NCI-H1092 (cell line): ENCODE measurements at regions not wholly inside any gene's neighbourhood (a gene's known extent, or its start where the extent isn't known, plus 50 kb on each side); places are given as distances from the start of the nearest gene placed in this dataset.
"Not testable (repeated sequence)": the region's sequence is repeated elsewhere in the genome, so short reads cannot be mapped to it uniquely, and the experiment has no call there.

Experiments
- DNase-seq: peaks from one replicate; lab custom pipeline; 2025; lab: John Stamatoyannopoulos, UW

DNA sequence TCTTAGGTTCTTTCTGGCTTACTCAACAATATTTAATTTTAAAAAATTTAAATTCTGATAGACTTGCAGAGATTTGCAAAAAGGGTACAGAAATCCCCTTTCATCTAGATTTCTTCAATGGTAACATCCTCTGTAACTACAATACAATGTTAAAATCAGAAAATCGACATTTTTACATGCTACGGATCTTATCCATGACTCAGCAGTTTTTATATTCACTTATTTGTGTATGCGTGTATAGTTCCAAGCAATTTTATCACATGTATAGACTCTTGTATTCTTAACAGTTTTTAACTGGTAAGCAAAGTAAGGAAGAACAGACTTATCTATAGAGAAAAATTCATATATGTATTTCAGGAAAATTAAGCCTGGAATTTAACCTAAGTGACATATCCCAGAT is 256.1 kb upstream of the MEX3C start:
- no peak for DNase-seq

DNA sequence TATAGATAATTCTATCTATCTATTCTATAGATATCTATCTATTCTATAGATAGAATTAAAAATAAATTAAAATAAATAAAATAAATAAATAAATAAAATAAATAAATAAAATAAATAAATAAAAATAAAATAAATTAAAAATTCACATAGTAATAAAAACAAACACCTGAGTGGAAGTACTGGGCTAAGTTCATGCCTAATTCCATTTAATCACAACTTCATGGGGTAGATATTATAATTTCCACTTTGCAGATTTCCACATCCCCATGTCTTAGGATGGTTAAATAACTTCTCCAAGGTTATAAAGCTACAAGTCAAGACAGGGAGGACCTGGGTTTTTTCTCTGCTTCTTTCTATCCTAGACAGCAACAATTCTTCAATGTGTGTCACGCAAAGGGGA is 261.4 kb upstream of the MEX3C start:
- DNase-seq, result no peak

DNA sequence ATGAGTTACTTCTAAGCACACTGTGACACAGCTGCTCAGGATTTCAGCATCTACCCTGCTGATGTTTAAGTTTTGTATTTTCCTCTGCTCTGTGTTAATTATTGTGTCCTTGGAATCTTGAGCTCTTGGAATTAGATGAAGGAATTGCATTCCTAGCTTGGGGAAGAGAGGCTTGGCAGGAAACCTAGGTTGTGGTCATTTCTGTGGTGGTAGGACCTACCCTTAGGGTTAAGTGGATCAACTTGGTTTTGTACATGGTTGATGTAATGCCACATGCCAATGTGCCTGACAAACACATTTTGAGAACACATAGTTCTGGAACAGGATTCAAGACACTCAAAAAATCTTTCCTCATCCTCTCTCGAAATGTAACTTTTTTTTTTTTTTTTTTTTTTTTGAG is 264.5 kb upstream of the MEX3C start:
- no peak for DNase-seq

DNA sequence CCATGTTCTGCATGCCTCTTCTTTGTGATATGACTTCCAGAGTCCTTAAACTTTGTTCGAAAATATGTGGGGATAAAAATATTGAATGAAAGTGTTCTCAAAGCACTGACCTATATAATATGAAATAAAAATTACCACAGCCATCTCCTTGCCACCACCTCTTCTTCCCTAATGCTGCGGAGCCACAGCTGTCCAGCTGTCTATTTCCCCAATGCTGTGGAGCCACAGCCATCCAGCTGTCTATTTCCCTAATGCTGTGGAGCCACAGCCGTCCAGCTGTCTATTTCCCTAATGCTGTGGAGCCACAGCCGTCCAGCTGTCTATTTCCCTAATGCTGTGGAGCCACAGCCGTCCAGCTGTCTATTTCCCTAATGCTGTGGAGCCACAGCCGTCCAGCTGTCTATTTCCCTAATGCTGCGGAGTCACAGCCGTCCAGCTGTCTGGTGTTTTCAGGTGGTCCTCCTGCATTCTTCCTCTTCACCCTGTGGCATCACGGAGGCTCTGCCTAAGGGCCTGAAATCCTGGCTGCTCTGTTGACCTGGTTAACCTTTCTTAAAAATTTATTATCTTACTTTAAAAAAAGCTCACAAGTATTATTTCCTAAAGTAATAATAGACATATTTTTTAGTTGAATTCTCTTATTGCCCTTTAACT is 266.1 kb upstream of the MEX3C start:
- no peak for DNase-seq

DNA sequence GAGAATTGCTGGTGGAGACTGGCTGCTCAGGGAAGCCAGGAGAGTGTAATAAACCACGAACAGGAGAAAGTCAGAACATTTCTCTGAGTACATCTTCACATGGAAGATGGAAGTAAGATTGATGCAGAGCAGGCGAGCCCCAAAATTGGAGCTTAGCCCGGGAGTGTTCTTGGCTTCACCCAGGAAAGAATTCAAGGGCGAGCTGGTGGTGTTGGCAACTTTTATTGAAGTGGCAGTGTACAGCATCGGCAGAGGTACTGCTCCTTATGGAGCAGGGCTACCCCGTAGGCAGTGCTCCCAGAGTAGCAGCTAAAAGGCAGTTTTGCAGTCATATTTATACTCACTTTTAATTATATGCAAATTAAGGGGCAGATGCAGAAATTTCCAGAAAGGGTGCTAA is 281.4 kb upstream of the MEX3C start:
- no peak for DNase-seq

DNA sequence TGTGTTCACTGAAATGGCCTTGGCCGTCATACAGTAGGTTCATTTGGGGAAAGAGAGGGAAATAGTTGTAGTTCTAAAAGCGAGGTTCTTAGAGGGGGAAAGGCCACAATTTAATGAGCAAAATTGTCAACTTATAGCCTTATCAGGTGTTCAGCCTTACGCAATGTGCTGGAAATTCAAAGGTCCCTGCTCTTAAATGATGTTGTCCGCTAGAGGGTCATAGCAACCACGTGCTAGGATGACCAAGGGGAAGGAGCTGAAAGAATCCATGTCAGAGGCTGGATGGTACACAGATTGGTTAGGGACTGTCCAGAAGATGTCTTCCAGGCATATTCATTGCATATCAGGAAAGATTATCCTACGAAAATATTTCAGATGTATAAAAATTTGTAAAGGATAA is 282.3 kb upstream of the MEX3C start:
- DNase-seq, result no peak

DNA sequence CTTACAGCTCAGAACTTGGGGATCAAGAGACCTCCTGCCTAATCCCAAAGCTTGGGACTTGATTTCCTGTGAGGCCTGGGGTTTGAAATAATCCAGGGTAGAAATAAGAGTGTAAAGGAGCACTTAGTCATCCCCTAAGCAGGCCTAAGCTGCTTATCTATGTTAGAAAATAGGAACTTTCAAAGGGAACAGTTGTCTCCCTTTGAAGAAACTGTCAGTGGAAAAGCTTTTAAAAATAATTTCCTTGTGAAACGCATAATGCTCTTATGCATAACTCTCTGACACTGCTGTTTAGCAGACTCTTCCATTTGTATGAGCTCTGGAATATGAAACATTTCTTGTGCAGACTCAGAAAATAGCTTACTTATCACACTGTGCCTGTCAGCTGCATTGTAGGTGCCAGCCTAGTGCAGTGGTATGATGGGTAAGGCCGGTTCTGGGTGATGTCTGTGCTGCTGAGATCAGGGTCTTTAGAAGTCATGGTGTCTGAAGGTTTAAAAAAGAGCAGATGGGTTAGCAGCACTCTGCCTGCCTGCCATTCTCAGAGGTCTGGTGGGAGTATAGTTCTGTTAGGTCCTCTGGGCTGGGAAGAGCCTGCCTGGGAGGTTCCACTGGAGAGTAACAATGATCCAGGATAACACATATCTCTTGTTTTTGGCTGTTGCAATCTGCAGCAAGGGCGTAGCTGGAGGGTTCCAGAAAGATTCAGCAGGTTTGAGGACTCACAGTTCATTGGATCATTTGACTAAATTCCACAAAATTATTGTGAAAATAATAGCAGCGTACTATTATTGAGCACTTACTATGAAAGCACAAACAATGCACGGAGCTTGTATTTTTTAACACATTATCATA is 283.2 kb upstream of the MEX3C start:
- DNase-seq, result no peak

DNA sequence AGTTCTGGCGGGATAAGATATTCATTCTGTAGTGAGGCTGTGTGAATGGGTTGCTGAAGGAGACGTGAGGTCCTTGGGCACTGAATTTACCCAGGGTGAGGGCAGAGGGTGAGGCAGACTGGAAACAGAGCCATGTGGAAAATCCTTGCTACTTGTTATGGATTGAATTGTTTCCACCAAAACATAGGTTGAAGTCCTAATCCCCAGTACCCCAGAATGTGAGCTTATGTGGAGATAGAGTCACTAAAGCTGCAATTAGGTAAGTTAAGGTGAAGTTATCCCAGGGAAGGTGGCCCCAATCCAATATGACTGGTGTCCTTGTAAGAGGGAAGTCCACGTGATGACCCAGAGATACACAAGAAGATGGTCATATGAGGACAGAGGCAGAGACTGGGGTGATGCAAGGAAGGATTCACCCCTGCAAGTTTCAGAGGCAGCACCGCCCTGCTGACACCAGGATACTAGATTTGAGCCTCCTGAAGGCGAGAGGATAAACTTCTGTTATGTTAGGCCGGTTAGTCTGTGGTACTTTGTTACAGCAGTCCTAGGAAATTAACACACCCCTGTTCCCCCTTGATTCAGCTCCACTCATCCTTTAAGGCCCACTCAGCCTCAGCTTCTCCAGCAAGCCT is 289.4 kb upstream of the MEX3C start:
- DNase-seq, result no peak

DNA sequence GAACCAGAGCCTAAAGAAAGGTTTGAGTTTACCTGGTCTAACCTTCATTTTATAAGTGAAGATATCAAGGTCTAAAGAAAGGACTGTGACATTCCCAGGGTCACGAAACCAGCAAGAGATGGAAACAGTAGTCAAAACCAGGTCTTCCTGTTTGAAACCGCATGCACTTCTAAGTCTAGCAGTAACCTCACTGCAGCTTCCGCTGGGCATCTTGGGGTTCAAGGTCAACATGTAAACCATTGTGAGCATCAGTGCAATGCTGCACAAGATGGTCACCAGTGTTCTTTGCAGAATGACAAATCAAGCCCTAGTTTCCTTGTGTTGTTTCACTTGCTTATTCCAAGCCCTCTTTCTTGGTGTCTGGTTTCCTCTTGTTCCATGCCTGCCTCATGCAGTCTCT is 292.9 kb upstream of the MEX3C start:
- DNase-seq, result no peak

DNA sequence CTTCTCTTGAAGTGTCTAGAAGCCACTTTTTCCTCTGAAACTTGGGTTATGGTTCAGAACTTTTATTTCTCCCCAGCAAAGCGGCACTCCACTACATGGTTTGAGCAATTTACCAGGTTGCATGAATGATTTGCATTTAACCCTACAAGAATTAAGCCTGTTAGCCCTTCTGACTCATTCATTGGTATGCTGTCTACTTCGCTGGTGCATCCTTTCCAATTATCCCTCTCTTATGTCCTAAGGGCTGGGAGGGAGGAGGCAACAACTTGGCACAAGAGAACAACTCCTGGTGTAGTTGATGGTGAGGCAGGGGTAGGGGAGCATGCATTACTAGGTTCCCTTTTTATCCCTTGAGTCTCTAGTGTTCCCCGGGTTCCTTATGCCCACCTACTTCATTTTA is 293.4 kb upstream of the MEX3C start:
- DNase-seq, result no peak

DNA sequence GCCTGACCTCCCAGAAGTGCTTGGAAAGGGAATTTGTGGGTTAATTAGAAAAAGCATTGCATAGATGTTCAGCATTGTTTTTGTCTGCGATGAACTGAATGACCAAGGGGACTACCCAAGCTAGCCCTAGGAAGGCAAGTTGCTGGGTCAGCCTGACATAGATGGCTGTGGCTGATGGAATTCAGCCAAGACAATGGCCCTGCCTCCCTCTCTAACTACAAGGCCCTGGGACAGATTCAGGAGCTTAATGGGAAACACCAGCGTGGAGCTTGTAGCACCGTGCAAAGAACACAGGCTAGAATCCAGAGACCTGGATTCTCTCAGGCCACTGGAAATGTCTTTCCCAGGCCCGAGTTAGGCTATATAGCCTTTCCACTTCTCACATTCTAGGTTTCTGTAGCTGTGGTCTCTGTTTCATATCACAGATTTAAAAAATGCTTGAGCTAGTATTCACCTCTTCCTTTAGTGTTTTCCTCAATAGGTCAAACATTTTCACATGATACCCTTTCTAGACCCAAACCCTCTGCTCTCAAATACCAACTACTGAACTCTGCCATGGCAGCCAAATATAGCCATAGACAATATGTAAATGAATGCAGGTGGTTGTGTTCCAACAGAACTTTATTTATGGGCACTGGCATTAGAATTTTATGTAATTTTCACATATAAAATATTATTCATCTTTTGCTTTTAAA is 294.3 kb upstream of the MEX3C start:
- DNase-seq, result no peak

DNA sequence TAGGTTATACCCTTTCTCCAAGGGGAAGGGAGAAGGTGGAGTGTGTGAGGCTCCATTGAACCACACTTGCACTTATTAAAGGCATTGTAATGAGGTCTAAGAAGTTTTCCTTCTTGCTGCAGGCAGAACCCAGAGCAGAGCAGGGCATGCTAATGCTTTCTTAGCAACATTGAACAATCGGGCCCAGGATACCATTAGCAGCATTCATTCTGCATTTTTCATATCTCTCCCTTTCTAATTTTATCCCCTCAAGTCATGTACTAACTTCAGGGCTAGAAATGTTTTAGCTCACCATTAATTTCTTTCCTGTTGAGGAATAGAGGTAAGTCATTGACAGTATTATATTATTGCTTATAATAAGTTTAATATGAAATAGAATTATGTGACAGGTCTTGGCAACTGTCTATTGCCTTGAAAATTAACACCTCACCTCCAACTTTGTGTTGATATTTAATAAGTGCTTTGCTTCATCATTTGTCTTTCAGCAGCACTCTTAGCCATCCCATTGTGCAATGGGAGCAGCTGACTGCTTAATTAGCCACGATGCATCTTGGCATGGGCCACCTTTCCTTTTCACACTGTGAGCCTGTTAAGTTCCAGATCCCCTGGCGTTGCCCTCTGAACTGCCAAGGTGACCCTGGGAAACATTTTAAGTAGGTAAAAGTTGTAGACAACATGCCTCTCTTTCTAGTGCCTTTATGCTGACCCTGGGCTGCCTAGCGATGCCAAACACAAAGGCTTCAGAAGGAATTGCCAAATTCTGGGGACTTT is 300.8 kb upstream of the MEX3C start:
- no peak for DNase-seq

DNA sequence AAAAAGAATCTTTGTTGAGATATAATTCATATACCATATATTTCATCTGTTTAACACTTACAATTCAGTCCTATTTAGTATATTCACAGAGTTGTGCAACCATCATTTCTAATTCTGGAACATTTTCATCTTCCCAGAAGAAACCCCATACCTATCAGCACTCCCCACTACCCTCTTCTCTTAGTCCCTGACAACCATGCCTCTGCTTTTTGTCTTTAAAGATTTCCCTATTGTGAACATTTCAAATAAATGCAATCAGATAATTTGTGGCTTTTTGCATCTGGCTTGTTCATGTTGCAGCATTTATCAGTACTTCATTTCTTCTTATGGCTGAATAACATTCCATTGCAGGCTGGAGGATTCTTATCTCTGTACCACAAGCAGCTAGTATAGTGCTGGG is 305.9 kb upstream of the MEX3C start:
- no peak for DNase-seq

DNA sequence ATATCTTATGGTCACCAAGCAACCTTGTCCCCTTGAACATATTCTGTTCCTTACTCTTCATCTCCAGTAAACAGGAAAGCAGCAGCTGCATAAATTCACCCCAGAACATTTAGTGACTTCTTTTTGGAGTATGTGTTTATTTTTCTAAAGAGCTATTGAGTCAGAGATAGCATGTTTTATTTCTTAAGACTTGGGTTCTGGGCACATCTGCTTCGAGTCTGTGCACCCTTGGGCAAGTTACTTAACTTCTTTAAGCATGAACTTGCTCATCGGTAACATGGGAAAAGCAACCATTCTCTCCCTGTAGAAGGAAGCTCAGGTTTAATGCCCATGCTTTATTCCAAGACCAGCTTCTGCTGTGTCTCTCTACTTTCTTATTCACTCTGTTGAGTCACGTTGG is 309.3 kb upstream of the MEX3C start:
- no peak for DNase-seq

DNA sequence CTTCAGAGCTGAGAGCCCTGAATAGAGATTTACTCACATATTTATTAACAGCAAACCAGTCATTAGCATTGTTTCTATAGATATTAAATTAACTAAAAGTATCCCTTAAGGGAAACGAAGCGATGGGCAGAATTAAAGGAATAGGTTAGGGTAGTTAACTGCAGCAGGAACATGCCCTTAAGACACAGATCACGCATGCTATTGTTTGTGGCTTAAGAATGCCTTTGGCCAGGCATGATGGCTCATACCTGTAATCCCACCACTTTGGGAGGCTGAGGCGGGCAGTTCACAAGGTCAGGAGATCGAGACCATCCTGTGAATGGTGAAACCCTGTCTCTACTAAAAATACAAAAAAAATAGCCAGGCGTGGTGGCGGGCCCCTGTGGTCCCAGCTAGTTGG is 310.9 kb upstream of the MEX3C start:
- DNase-seq, result not testable (repeated sequence)

DNA sequence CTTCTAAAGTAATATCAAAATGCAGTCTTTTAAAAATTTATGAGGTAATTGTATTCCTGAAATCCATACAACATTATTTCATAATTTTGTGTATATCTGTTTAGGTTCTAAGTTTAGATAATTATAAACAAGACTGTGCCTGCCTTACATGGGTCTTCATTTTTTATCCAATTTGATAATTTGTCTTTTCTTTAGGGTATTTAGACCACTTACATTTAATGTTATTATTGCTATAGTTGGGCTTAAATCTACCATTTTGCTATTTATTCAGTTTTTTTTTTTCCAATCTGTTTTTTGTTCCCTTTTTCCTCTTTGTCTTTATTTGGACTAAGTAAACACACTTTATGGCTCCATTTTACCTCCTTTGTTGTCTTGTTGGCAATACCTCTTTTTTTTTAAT is 312.5 kb upstream of the MEX3C start:
- DNase-seq, result no peak

DNA sequence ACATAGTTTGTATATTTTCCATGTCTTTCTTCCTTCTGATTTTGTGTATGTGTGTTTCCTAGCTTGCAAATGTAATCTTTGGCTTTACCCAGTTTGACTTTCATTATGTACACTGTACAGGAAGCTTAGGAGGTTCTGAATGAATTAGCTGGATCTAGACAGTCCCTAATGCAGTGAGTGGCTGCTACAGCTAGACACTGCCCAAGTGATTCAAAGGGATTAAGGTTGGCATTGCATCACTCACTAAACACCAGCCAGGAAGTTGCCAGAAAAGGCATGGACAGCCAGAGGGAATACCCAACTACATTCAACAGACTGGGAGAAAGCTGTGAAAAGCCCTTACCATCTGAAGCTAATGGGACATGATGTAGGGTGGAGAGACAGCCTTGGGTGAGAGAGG is 316.0 kb upstream of the MEX3C start:
- no peak for DNase-seq

DNA sequence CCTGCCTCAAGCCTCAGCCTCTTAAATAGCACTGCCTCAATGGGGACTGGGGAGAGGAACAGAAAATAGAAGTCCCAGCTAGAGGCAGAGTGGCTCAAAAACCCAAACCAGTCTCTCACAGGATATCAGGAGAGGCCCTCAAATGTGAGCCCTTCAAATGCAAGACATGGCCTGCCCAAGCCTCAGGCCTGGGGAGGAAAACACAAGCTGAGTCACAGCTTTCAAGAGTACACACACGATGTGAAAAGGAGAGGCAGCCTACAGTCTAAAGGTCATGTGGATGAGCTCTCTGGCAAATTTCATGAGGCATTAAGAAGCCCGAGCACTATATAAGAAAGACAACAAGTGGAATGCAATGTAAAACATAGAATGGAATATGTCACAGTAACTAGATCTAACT is 316.6 kb upstream of the MEX3C start:
- DNase-seq, result no peak

DNA sequence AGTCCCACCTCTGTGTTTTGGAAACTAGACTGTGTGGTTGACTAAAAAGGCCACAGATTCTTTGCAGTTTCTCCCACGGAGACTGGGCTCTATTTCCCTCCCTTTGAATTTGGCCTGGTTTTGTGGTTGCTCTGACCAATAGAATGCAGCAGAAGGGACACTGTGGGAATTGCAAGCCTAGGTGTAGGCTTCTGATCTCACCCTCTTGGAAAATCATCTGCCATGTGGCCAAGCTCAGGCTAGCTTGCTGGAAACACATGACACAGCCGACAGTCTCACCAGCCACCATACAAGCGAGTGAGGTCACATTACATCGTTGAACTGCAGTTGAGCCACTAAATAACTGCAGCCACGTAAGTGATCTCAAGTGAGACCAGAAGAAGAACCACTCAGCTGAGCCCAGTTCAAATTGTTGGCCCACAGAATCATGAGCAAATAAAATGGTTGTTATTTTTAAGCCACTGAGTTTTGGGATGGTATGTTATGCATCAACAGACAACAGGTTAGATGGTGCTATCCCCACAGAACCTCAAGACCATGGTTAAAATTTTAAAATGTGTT is 319.1 kb upstream of the MEX3C start:
- DNase-seq, result no peak

DNA sequence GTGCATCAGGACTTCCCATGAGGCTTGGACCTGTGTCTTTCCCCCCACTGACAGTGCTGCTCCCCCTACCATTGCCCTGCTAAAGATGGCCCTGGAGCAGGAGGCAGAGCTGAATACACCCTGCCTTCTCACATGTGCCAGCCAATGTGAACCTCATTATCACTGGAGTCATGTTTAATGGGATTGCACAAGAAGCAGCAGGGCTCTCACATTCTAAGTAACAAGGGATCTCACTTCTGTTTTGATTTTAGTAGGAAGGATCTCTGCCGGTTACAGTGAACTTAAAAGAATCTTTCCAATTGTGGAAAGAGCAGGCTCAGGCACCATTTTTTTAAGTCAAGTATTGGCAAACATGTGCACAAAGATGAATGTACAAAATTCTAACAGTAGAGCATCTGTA is 322.1 kb upstream of the MEX3C start:
- no peak for DNase-seq

DNA sequence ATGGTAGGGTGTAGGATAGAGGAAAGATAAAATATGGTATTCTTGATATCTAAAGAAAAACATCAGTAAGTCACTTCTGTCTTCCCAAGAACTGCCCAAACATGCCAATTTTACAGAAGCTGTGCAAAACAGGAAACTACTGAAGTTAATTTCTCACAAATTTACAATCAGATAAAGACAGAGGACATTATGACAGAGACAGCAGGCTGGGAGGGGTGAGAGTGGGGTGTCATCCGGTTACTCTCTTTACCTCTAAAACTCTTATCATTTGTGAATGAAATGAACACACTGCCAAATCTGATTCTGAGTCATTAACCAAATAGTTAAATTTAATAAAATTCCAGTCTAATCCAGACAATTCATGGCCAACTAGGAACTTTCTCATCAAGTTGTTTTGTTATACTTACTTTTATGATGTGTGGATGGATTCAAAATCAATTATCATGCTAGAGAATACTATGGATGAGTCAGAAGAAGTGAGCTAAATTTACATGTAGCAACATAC is 323.2 kb upstream of the MEX3C start:
- no peak for DNase-seq
